GM19023 (cell line): ENCODE measurements at regions not wholly inside any gene's neighbourhood (a gene's known extent, or its start where the extent isn't known, plus 50 kb on each side); places are given as distances from the start of the nearest gene placed in this dataset.
"Not testable (repeated sequence)": the region's sequence is repeated elsewhere in the genome, so short reads cannot be mapped to it uniquely, and the experiment has no call there.

Experiments used
- ATAC-seq: cut with Tn5 transposase; IDR thresholded peaks from one replicate; pipeline ENCODE4 v1.9.1; 2021; ENCODE audit warnings: mild to moderate bottlenecking, moderate library complexity; ENCODE audit not compliant: unreplicated experiment

DNA sequence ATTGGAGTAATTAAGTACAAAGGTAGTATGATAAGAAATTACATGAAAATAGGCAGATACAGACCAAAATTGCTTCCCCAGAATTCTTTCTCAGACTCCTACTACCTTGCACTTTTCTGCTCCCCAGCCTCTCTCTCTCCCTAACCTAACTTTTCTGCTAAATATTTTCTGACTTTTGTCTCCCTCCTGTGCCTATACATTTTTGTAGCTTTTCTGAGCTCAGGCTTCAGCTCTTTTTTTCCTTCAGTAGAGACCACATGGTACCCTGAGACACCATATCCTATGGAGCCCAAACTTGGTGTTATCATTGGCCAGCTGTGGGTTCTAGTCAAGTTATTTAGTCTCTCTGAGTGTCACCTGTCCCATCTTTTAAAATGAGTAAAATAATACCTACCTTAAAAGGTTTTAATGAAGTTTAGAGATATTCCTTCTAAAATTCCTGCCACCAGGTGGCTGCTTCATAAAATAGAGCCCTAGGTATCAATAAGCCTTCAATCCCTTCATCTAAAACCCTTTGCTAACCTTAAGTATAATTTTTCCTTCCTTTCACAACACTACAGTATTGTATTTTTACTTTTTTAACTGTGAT, 237.6 kb upstream of the DUSP10 start:
- no peak for ATAC-seq

DNA sequence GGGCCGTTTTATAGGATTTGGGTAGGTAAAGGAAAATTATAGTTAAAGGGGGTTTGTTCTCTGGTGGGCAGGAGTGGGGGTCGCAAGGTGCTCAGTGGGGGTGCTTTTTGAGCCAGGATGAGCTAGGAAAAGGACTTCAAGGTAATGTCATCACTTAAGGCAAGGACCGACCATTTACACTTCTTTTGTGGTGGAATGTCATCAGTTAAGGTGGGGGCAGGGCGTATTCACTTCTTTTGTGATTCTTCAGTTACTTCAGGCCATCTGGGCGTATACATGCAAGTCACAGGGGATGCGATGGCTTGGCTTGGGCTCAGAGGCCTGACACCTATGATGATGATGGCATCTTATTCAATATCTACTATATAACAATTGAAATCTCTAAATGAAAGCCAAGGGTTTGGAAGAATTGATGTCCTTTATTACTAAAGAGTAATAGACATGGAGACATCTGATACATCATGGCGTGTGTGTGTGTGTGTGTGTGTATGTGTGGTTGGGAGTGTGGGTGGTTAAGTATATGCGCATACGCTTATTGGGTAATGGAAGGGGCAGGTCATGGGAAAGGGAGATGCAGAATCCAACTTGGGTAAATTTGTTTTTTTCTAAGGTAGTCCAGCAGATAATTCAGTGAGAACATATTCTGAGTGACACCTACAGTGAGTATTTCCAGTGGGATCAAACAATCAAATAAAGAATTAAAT, 236.9 kb upstream of the DUSP10 start:
- not testable (repeated sequence) for ATAC-seq

DNA sequence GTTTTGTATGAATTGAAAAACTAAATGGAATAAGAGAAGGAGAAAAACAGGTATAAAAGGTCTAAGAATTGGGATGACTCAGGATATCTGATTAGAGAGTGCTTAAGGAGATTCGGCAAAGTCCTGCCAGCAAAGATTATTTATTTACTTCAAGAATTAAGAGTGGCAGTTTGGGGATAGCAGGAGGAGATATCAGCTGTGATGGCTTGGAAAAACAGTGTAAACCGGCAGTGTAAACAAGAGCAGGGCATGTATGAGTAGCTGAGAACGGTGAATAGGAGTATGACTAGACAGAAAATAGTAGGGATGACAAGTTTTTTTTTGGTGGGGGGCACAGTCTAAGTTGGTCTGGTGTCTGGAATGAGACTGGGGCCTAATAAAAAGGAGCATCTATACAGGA, 231.9 kb upstream of the DUSP10 start:
- not testable (repeated sequence) for ATAC-seq

DNA sequence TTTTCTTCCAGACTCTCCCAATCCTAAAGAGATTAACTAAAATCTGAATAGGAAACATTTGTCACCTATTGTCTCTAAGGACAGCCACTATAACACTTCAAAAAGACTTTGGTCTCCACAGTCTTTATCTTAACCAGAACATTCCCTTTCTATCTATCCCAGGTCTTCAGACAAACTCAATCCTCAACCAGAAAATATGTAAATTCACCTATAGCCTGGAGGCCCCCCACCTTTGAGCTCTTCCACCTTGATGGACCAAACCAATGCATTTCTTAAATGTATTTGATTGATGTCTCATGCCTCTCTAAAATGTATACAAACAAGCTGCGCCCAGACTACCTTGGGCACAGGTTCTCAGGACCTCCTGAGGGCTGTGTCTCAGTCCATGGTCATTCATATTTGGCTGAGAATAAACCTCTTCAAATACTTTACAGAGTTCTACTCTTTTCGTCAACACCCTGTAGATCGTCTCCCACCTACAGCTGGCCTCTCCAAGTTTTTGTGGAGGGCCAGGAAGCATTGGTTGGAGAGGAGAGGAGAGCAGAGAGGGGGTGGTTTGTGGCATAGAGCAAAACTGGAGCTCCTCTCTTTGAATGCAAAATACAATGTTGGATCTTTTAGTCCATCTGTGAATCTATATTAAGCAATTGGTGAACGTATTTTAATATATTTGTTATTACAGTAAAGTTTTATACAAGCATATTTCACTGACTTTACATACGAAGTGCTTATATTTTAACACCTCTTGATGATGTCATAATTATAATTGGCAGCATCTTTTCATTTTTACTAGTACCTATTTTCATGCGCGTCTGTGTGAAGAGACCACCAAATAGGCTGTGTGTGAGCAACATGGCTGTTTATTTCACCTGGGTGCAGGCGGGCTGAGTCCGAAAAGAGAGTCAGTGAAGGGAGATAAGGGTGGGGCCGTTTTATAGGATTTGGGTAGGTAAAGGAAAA, 230.7 kb upstream of the DUSP10 start:
- ATAC-seq: no peak

DNA sequence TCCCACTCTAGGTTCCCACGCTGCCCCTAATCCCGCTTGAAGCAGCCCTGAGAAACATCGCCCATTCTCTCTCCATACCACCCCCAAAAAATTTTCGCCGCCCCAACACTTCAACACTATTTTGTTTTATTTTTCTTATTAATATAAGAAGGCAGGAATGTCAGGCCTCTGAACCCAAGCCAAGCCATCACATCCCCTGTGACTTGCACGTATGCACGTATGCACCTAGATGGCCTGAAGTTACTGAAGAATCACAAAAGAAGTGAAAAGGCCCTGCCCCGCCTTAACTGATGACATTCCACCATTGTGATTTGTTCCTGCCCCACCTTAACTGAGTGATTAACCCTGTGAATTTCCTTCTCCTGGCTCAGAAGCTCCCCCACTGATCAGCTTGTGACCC, 229.1 kb upstream of the DUSP10 start:
- not testable (repeated sequence) for ATAC-seq

DNA sequence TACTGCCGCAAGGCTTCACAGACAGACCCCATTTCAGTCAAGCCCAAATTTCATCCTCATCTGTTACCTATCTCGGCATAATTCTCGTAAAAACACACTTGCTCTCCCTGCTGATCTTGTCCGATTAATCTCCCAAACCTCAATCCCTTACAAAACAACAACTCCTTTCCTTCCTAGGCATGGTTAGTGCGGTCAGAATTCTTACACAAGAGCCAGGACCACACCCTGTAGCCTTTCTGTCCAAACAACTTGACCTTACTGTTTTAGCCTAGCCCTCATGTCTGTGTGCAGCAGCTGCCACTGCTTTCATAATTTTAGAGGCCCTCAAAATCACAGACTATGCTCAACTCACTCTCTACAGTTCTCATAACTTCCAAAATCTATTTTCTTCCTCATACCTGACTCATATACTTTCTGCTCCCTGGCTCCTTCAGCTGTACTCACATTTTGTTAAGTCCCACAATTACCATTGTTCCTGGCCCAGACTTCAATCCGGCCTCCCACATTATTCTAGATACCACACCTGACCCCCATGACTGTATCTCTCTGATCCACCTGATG, 227.5 kb upstream of the DUSP10 start:
- ATAC-seq: not testable (repeated sequence)

DNA sequence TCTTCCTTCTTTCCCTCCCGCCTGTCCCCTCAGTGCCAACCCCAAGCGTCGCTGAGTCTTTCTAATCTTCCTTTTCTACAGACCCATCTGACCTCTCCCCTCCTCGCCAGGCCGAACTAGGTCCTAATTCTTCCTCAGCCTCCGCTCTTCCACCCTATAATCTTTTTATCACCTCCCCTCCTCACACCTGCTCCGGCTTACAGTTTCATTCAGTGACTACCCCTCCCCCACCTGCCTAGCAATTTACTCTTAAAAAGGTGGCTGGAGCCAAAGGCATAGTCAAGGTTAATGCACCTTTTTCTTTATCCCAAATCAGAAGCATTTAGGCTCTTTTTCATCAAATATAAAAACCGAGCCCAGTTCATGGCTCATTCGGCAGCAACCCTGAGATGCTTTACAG, 225.6 kb upstream of the DUSP10 start:
- ATAC-seq: not testable (repeated sequence)

DNA sequence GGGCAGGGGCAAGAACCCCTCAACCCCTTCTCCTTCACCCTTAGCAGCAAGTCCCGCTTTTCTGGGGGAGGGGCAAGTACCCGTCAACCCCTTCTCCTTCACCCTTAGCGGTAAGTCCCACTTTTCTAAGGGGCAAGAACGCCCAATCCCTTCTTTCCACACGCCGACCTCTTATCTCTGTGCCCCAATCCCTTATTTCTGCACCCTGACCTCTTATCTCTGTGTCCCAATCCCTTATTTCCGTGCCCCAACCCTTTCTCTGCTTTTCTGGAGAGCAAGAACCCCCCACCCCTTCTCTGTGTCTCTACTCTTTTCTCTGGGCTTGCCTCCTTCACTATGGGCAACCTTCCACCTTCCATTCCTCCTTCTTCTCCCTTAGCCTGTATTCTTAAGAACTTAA, 225.0 kb upstream of the DUSP10 start:
- ATAC-seq: not testable (repeated sequence)

DNA sequence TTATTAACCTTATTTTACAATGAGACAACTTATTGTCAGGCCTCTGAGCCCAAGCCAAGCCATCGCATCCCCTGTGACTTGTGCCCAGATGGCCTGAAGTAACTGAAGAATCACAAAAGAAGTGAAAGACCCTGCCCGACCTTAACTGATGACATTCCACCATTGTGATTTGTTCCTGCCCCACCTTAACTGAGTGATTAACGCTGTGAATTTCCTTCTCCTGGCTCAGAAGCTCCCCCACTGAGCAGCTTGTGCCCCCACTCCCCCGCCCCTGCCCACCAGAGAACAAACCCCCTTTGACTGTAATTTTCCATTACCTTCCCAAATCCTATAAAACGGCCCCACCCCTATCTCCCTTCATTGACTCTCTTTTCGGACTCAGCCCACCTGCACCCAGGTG, 224.0 kb upstream of the DUSP10 start:
- ATAC-seq: not testable (repeated sequence)

DNA sequence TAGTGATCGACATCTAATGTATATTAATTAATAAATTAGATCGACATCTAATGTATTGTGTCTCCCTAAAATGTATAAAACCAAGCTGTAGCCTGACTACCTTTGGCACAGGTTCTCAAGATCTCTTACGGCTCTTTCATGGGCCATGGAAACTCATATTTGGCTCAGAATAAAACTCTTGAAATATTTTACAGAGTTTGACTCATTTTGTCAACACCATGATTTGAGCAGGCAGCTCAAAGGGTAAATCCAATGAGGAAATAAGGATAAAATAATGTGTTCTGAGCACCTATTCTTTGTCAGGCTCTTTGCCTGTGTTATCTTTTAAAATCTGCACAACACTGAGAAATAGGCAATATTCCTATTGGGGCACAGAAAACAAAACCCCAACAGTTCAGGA, 223.4 kb upstream of the DUSP10 start:
- ATAC-seq: no peak

DNA sequence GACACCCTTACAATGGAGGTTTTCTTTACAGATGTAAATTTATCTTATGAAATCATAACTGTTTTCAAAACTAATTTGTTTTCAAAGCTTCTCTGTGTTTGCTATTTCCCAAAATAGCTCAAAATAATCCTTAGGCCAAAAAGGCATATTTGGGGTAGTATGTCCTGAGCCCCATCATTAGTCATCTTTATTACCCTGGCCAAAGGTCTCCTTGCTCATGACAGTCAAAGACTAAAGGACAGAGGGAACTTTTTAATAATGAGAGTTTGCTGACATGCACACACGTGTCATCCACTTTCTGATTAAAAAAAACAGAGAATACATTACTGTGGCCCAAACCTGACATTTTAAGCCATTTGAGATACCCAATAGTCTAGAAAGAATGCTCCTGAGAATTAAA, 221.9 kb upstream of the DUSP10 start:
- ATAC-seq: no peak

DNA sequence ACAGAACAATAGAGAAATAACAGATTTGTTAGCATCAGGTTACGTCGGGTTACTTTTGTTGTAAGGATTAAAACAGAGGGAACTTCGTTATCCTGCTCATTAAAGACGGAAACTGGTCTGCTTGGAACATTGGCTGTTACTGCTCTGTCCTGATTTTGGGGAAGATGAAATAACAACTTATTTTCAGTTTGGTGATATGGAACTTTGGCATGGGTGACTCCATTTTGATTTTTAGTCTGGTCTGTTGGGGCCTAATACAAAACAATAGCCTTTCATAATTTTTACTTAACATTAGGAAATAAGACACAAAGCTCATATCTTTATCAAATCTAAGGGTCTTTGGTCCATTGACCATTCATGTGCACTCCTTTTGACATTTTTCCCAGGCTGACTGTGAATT, 220.5 kb upstream of the DUSP10 start:
- ATAC-seq: no peak

DNA sequence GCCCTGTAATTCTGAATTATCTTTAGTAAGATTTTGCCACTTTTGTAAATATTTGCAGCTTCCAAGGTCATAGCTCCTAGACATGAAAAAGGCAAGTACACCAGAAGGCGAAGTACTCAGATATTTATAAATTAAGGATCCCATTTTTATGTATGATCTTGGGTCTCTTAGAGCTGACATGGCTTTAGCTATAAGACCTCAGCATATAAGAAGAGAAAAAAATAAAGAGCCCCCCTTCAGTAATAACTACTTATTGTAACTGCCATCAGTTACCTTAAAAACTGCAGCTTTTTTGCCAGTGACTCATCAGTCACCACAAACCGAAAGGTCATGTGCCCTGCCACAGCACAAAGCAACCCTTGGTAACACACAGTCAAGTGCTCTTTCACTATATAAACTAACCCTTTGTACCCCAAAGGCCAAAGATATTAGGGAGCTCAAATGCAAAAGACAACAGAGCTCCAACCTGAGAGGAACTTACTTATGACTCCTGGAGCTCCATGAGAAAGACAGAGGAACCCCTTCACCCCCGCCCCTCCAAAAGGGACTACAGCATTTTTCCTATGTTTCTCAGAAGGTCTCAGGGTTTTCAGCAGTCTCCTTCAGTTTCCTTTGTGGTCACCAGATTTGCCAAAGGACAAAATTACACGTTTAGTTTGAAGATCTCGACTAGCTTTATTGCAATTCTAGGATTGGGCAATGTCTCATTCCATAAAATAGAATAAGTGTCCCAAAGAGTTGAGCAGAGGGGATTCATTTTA, 219.8 kb upstream of the DUSP10 start:
- ATAC-seq: peak; percentile 89

DNA sequence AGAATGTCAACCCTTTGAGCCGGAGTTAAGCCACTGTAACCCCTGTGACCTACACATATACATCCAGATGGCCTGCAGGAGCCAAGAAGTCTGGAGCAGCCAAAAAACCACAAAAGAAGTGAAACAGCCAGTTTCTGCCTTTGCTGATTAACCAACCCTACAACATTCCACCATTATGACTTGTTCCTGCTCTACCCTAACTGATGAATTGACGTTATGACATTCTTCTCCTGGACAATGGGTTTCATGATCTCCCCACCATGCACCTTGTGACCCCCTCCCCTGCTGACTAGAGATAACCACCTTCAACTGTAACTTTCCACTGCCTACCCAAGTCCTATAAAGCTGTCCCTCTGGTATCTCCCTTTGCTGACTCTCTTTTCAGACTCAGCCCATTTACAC, 216.3 kb upstream of the DUSP10 start:
- ATAC-seq: not testable (repeated sequence)

DNA sequence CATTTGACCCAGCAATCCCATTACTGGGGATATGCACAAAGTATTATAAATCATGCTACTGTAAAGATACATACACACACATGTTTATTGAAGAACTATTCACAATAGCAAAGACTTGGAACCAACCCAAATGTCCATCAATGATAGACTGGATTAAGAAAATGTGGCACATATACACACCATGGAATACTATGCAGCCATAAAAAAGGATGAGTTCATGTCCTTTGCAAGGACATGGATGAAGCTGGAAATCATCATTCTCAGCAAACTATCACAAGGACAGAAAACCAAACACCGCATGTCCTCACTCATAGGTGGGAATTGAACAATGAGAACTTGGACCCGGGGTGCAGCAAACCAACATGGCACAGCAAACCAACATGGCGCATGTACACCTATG, 215.5 kb upstream of the DUSP10 start:
- not testable (repeated sequence) for ATAC-seq

DNA sequence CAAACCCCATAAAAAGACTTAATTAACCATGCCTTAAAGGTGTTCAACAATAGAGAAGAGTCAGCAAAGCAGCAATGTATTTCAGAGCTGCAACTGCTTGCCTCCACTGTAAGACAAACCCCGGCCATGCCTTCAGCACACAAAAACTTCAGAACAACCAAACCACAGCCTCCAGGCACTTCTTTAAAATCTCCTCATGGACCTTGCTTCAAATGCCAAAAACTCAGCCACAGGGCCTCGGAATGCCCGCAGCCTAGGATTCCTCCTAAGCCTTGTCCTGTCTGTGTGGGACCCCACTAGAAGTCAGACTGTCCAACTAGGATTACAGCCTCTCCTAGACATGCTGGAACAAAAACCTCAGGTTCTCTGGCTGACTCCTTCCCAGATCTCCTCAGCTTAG, 208.1 kb upstream of the DUSP10 start:
- no peak for ATAC-seq

DNA sequence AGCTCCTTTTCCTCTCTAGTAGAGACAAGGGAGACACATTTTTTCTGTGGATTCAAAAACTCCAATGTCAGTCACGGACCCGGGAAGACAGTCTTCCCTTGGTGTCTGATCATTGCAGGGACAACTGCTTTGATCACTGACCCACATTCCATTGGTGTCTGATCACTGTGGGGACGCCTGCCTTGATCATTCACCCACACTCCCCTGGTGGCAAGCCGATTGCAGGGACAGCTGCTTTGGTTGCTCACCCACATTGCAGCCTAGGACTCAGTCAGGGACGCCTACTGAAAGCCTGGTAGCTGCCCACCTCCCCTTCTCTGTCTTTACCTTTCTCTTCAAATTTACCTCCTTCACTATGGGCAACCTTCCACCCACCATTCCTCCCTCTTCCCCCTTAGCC, 206.6 kb upstream of the DUSP10 start:
- no peak for ATAC-seq

DNA sequence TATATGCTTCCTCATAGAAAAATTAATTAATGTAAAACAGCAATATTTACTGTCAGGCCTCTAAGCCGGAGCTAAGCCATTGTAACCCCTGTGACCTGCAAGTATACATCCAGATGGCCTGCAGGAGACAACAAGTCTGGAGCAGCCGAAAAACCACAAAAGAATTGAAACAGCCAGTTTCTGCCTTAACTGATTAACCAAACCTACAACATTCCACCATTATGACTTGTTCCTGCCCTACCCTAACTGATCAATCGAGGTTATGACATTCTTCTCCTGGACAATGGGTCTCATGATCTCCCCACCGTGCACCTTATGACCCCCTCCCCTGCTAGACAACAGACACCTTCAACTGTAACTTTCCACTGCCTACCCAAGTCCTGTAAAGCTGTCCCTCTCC, 205.8 kb upstream of the DUSP10 start:
- no peak for ATAC-seq

DNA sequence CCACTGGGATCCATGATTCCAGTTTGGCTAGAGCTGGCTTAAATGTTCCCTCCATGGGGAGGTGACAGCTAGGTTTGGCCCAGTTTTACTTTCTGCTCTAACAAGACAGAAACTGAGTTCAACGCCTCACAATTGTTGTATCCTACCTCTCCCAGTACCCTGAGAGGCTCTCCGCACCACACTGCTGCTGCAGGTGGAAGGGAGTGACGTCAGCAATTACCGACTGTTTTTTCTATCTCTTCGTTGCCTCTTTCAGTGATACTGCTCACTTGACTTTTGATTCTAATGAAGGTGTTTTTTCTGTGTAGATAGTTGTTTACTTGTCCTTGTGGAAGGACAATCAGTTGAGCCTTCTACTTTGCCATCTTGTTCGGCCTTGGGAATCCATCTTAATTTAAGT, 204.9 kb upstream of the DUSP10 start:
- no peak for ATAC-seq

DNA sequence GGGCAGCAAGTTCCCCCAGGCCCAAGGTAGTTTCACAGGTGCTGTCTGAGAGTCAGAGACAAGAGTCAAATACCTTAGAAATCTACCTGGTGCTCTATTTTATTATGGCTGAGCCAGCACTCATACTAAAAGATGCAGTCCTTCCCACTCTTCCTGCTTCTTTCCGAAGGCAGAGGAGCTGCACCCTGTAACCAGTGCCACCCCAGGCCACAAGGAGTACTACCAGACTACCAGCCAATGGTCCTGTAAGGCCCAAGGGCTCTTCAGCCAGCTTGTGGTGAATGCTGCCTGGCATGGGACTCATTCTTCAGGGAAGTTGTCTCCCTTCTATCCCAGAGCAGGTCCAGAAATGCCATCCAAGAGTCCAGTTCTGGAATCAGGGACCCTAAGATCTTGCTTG, 203.8 kb upstream of the DUSP10 start:
- no peak for ATAC-seq
